Brain pericyte (primary cell): ENCODE measurements at regions not wholly inside any gene's neighbourhood (a gene's known extent, or its start where the extent isn't known, plus 50 kb on each side); places are given as distances from the start of the nearest gene placed in this dataset.
"Not testable (repeated sequence)": the region's sequence is repeated elsewhere in the genome, so short reads cannot be mapped to it uniquely, and the experiment has no call there.

Source experiments
- DNase-seq: peaks from one replicate; pipeline ENCODE4 v3.0.0-alpha.2; 2012; ENCODE audit warnings: low read depth, low spot score

DNA sequence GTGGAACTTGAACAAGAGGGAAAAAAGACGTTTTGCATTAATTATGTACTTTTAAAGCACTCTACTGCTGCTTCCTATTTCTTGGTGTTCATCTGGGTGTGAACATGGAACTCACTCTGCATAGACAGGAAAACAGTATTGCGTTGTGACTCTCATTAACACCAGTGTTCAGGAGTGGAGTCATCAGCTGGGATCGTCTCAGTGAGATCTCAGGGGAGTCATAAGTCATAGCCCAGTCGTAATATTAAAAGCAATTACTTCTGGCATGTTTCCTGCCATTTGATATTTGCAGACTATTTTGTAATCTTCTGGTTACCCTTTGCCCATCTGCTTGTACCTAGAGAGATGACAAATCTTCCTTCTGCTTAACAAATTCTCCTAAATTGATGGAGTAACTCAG, 462.0 kb upstream of the ATP11B start:
- no peak for DNase-seq

- no peak for DNase-seq
These were observed 451.1 kb upstream of the ATP11B start for GRCh38 chr3:182342252-182342651.

DNA sequence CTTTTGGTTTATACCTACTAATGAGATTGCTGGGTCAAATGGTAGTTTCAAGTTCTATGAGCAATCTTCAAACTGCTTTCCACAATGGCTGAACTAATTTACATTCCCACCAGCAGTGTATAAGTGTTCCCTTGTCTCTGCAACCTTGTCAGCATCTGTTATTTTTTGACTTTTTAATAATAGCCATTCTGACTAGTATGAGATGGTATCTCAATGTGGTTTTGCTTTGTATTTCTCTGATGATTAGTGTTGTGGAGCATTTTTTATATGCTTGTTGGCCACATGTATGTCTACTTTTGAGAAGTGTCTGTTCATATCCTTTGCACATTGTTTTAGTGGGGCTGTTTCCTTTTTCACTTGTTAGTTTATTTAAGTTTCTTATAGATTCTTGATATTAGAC, 449.3 kb upstream of the ATP11B start:
- DNase-seq = not testable (repeated sequence)

GRCh38 chr3:182349051-182349450, 444.3 kb upstream of the ATP11B start:
- no peak for DNase-seq

- DNase-seq = no peak
These were observed 443.3 kb upstream of the ATP11B start for GRCh38 chr3:182349951-182350517.

GRCh38 chr3:182357928-182358327, 435.4 kb upstream of the ATP11B start:
- no peak for DNase-seq

DNA sequence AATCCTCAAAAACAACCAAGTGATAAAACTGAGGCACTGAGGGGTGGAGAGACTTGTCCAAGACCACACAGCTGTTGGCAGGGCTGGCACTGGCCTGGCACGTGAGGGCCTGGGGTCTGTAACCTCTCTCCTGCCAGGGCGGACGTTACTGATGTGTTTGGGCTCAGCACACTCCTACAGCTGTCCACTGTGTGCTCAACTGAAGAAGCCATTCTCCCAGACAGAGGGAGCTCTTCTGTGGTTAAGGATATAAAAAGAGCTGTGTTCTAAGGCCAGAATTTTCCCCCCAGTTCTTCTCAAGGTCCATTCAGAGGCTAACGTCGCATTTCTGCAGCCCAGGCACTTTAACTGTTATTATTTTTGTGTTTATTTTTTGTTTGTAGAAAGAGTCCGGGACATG, 429.0 kb upstream of the ATP11B start:
- no peak for DNase-seq

DNA sequence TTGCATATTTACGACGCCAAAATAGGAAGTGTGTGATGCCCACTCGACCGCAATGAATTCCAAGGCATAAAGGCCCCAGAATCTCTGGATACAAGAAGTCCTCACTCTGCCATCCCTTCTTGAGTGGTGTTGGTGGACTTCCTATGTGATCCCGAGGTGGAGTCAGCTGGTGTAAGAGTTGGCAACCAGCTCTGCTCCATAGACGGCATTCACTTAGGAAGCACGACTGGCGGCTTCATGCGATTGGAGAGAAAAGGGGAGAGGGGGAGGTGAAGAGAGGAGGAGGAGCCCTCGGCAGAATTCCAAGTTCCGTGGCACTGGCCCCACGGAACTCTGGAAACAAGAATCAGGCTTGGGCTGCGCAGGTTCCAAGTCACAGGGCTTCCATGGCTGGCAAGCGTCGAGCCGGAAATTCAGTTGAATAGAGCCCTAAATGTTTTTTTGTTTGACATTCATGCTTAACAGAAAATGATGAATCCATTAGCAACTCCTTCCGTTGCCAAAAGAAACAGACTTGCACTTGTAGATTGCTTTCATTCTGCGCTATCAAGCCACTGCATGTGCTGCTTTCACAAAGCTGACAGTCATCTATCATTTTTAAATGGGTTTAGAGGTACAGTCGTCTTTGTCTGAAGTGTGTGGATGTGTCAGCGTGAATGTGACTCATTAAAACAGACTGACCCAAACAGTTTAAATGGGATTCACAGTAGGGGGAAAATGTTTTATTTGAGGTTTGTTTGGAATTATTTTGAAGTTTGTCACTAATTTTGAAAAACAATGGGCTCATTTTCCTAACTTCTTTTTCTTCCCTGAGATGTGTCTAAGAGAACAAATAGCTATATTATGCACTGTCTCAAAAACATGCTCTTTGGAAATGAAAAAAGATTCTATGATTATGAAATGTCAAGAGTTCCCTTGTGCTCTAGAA, 428.3 kb upstream of the ATP11B start:
- no peak for DNase-seq

GRCh38 chr3:182366746-182367145, 426.6 kb upstream of the ATP11B start:
- DNase-seq = no peak

DNA sequence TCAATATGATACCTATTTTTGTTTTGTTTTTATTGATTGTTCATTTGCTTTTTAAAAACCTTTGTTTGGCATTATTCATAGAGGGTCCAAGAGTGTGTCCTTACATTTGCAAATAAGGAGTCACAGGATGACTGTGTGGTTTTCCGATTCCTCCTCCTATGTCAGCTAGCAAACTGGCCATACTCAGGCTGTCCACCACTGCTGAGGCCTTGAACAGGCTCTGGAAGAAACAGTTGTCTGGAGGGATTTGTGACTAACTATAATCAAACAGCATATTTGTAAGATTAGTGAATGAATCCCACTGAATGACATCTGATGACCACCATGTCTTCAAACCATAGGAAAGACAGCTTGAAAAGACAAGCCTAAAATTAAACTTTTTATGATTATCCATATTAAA, 423.4 kb upstream of the ATP11B start:
- no peak for DNase-seq

GRCh38 chr3:182370949-182371348, 422.4 kb upstream of the ATP11B start:
- DNase-seq = no peak

GRCh38 chr3:182375916-182376315, 417.4 kb upstream of the ATP11B start:
- no peak for DNase-seq

DNA sequence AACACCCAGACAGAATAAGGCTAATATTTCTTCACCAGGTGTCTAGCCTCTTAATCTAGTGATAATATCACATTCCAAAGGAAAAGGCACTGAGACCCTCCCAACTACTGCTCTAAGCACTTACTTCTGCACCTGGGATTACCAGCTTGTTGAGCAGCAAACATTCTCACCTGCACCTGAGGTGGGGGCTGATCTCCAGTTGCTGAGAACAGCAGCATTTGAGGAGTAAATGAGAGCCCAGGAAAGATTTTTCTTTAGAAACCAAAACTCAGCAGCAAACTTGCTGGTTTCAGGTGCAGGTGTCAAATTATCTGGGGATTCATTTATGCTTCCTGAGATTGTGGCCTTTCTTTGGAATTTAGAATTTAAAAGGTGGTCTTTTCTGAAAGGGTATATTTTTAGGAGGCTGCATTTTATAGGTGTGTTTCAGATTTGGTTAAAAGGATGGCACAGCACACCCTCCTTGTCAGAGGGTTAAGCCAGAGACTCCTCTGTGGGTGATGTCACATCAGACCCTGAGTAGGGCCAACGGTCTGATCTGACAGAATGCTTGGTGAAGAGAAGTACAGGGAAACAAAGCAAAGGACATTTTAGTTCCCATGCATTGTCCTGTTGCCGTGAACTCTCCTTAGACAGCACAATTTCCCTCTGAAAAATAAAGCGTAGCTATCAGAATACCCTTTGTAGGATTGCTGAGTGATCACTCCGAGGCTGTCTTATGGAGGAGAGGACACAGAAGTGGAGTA, 411.0 kb upstream of the ATP11B start:
- no peak for DNase-seq

DNA sequence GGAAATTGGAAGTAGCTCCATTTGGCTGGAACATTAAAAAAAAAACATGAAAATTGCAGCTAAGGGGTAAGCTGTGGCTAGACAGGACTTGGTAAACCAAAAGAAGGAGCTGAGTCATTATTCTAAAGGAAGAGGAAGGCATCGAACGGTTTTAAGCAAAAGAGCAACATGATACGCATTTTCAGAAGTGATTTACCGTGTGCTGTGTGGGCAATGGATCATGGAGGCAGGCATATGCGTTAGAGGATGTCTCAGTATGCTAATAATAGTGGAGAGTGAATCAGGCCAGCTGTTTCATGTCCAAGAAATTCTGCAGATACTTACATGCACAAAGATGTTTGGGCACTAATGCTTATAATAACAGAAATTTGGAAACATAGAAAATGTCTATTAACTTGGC, 409.1 kb upstream of the ATP11B start:
- no peak for DNase-seq

GRCh38 chr3:182385356-182385755, 407.9 kb upstream of the ATP11B start:
- no peak for DNase-seq

DNA sequence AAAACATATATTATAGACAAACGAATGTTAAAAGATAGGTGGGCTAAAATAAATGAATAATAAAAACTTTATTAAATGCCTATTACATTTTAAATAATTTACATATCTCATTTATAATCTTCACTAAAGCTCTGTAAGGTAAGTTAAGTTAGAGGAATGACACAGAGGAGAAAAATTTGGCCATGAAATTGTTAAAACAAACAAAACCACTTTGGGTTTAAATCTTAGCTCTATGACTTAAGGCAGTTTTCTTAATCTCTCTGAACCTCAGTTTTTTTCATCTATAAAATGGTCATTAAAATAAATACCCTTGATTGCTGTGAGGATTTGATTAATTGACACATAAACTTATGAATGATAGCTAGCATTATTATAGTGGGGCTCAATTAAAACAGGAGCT, 404.8 kb upstream of the ATP11B start:
- DNase-seq = no peak

DNA sequence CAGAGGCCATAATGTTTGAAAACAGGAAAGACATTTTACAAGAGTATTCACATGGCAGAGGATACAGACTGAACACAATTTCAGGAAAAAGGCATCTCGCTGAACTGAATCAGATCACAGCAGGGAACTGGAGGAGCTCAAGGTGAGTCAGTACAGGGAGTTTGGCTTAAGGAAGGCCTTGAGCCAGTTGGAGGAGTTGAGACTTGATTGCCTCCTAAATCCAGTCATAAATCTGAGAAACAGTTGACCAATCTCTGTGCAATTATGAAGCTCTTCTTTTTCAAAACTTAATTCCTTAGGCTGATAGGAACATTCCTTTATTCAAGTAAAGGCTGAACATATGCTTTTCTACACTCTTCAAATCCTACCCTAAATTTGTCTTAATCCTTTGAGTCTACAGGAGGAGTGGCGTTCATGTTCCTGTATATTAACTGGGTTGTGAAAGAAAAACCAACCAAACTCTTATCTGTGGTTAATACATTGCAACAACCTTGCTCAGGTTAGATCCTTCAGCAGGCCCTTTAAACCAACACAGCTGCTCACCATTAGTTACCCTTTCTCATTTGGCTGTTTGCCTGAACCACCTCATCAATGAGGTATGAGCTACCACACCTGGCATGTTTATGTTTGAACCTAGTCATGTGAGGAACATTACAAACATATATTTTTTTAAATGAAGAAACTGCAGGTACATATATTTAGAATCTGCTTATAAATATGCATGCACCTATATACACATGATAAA, 404.1 kb upstream of the ATP11B start:
- DNase-seq = no peak

DNA sequence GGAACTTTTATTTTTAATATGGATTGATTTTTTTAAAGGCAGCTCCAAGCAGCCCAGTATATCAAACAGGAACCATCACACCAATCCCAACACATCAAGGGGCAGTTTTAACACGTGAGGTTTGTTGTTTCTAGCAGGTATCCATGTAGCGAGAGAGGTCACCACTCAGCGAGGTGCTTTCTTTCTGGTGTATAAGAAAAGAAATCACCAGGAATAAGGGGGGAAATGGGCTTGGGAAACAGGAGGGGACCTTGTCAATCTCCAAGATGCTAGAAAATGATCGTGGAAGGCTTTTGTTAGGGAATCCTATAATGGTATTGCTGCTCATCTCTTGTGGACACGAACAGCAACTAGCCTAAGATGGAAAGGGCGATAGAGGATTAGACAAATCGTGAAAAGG, 402.9 kb upstream of the ATP11B start:
- DNase-seq = no peak

- DNase-seq = no peak
These were observed 400.9 kb upstream of the ATP11B start for GRCh38 chr3:182392182-182392937.

- DNase-seq = no peak
These were observed 400.2 kb upstream of the ATP11B start for GRCh38 chr3:182393151-182393550.

- no peak for DNase-seq
These were observed 399.4 kb upstream of the ATP11B start for GRCh38 chr3:182393830-182394367.
